Type B pancreatic cell (in vitro differentiated cells): ENCODE measurements at regions not wholly inside any gene's neighbourhood (a gene's known extent, or its start where the extent isn't known, plus 50 kb on each side); places are given as distances from the start of the nearest gene placed in this dataset.

Source experiments
- DNase-seq: peaks from one replicate; pipeline ENCODE4 v3.0.0; 2021; ENCODE audit warnings: mixed read lengths; ENCODE audit not compliant: unreplicated experiment; ENCODE audit errors: extremely low spot score
- H3K27ac Mint-ChIP-seq: 2 replicates; pipeline ENCODE4 v1.8.0; 2021; ENCODE audit warnings: mild to moderate bottlenecking, mixed read lengths
- H3K27me3 Mint-ChIP-seq: 2 replicates; pipeline ENCODE4 v1.8.0; 2021; ENCODE audit warnings: mixed read lengths
- H3K36me3 Mint-ChIP-seq: 2 replicates; pipeline ENCODE4 v1.8.0; 2021; ENCODE audit warnings: mixed read lengths
- H3K4me1 Mint-ChIP-seq: one replicate; pipeline ENCODE4 v1.8.0; 2021; ENCODE audit warnings: mixed read lengths; ENCODE audit not compliant: unreplicated experiment
- H3K4me3 Mint-ChIP-seq: 2 replicates; pipeline ENCODE4 v1.8.0; 2021; ENCODE audit warnings: mild to moderate bottlenecking, mixed read lengths
- H3K9me3 Mint-ChIP-seq: 2 replicates; pipeline ENCODE4 v1.8.0; 2021; ENCODE audit warnings: mixed read lengths
- TF ChIP-seq, protein P1 (sequence below): fragments of 200-600 bp; sonication (generic); conservative IDR thresholded peaks from 2 replicates; pipeline ENCODE4 v1.5.0; 2021; ENCODE audit warnings: antibody characterized with exemption, mild to moderate bottlenecking

DNA sequence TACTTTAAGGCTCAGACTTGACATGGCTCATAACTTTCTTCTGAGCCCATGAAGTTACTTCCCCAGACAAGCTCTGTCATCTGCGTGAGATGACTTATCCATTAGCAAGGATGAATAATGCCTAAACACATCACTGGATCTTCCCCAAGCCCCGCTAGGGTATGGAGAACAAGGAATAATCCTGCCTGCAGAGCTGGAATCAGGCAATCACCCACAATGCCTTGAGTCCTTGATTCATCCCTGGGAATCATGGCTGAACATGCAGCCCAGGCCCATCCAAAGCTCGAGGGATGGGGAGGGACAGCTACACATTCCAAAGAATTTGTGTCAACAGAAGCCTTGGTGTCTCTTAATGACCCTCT, 131.7 kb downstream of the PSMG1 start:
- DNase-seq = peak; percentile 22
- H3K36me3 Mint-ChIP-seq = no peaks in the 10 kb centered on the region
- H3K4me1 Mint-ChIP-seq = peaks cover 19% of the 10 kb centered on the region
- H3K27ac Mint-ChIP-seq = no peak overlapping the region
- no peaks in the 10 kb centered on the region for H3K9me3 Mint-ChIP-seq
- TF ChIP-seq, protein P1, sequence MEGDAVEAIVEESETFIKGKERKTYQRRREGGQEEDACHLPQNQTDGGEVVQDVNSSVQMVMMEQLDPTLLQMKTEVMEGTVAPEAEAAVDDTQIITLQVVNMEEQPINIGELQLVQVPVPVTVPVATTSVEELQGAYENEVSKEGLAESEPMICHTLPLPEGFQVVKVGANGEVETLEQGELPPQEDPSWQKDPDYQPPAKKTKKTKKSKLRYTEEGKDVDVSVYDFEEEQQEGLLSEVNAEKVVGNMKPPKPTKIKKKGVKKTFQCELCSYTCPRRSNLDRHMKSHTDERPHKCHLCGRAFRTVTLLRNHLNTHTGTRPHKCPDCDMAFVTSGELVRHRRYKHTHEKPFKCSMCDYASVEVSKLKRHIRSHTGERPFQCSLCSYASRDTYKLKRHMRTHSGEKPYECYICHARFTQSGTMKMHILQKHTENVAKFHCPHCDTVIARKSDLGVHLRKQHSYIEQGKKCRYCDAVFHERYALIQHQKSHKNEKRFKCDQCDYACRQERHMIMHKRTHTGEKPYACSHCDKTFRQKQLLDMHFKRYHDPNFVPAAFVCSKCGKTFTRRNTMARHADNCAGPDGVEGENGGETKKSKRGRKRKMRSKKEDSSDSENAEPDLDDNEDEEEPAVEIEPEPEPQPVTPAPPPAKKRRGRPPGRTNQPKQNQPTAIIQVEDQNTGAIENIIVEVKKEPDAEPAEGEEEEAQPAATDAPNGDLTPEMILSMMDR = no peak
- no peak overlapping the region for H3K4me3 Mint-ChIP-seq
- H3K27me3 Mint-ChIP-seq = peaks cover 5% of the 10 kb centered on the region

DNA sequence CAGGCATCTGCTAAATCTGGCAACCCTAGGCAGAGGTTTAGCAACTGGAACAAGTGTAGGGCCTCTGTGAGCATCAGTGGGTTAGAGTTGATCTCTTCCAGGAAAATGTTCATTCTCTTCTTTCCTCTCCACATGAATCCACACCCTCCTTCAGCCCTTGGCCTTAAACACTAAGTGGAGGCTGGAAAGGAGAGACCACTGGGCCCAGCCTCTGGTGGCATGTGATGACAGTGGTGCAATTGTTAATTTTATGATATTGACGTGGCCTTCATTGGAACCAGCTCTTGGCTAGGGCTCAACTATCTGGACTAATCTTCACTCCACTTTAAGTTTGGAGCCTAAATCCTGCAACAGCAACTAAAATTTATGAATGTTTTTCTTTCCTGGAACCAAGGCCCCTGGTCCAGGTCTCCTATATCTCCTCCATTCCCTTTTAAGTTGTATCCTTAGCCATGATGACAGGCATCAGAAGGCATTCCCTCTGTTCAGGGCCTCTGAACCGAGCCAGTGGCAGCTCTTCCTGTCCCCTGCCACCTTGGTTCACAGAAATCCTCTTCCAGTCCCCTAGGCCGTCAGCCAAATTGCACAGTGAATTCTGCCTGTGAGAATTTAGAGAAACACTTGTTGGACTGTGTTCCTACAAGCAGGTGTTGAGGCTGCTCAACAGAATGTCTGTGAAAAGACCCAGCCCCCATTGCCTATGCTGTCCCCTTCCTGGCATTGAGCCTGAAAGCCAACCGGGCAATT, 132.2 kb downstream of the PSMG1 start:
- H3K4me3 Mint-ChIP-seq = no peak overlapping the region
- H3K36me3 Mint-ChIP-seq = no peaks in the 10 kb centered on the region
- H3K27me3 Mint-ChIP-seq = peaks cover 5% of the 10 kb centered on the region
- peak; percentile 39 for DNase-seq
- H3K9me3 Mint-ChIP-seq = no peaks in the 10 kb centered on the region
- H3K27ac Mint-ChIP-seq = no peak overlapping the region
- TF ChIP-seq, protein P1 = no peak
- peaks cover 19% of the 10 kb centered on the region for H3K4me1 Mint-ChIP-seq

DNA sequence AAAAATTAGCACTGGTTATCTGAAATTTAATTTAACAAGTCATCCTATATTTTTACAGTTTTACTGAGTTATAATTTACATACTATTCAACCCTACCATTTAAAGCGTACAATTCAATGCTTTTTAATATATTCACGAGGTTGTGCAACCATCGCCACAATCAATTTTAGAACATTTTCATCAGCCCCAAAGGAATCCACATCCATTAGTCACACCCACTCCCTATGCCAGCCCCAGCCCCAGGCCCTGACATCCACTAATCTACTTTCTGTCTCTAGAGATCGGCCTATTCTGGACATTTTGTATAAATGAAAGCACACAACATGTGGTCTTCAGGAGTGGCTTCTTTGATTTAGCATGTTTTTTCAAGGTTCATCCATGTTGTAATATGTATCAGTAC, 134.7 kb downstream of the PSMG1 start:
- Mint-ChIP-seq H3K36me3 (no peaks in the 10 kb centered on the region), H3K9me3 (no peaks in the 10 kb centered on the region), H3K27me3 (no peaks in the 10 kb centered on the region), H3K4me1 (peaks cover 13% of the 10 kb centered on the region), H3K27ac (peak overlapping the region; percentile 88), H3K4me3 (no peak overlapping the region)
- DNase-seq = no peak
- TF ChIP-seq, protein P1 = no peak

DNA sequence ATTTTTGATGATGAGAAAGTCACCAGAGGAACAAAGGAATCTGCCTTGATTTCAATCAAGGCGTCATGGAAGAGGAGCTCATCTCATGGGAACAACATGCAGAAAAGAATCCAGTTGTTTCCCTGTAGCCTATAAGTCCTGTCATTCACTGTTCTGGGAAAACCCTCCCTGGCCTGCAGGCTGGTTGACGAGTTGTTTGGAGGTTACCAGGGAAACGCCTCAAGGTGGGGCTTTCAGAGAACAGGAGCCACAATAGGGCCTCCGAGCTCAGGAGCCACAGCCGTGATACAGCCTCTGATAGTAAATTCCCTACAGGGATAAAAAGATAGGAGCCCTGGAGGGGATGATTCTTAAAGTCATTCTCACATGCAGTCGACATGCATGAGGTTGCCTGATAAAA, 135.2 kb downstream of the PSMG1 start:
- H3K27ac Mint-ChIP-seq = peak overlapping the region; percentile 88

DNA sequence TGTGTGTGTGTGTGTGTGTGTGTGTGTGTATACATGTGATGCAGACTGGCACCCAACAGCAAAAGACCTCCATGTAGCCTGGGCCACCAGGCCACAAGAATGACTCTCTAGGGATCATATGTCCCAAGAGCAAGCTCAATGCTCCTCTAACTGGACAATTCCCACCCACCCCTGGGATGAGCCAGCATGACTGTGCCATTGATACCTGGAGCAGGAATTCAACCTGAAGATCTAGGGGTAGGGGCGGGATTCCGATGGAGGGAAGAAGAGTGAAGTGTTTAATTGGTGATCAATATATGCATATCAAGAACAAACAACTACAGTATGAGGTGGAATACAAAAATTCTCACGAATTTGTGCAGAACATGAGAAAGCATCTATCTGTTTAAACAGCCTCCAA, 136.2 kb downstream of the PSMG1 start:
- peak overlapping the region; percentile 88 for H3K27ac Mint-ChIP-seq
- no peaks in the 10 kb centered on the region for H3K36me3 Mint-ChIP-seq
- peak; percentile 34 for DNase-seq
- no peaks in the 10 kb centered on the region for H3K27me3 Mint-ChIP-seq
- H3K4me3 Mint-ChIP-seq = no peak overlapping the region
- TF ChIP-seq, protein P1 = no peak
- H3K4me1 Mint-ChIP-seq = peaks cover 13% of the 10 kb centered on the region
- H3K9me3 Mint-ChIP-seq = no peaks in the 10 kb centered on the region

More for the DNA sequence above, 135.2 kb downstream of the PSMG1 start:
- H3K4me1 Mint-ChIP-seq = peaks cover 13% of the 10 kb centered on the region
- H3K36me3 Mint-ChIP-seq = no peaks in the 10 kb centered on the region
- no peak overlapping the region for H3K4me3 Mint-ChIP-seq
- no peaks in the 10 kb centered on the region for H3K27me3 Mint-ChIP-seq
- DNase-seq = peak; percentile 69
- TF ChIP-seq, protein P1 = no peak
- H3K9me3 Mint-ChIP-seq = no peaks in the 10 kb centered on the region
